Fibroblast of peridontal ligament (primary cell): ENCODE measurements at regions not wholly inside any gene's neighbourhood (a gene's known extent, or its start where the extent isn't known, plus 50 kb on each side); places are given as distances from the start of the nearest gene placed in this dataset.
"Not testable (repeated sequence)": the region's sequence is repeated elsewhere in the genome, so short reads cannot be mapped to it uniquely, and the experiment has no call there.

Experiments used
- DNase-seq: peaks from one replicate; pipeline ENCODE4 v3.0.0-alpha.2; 2010; ENCODE audit errors: extremely low read depth

DNA sequence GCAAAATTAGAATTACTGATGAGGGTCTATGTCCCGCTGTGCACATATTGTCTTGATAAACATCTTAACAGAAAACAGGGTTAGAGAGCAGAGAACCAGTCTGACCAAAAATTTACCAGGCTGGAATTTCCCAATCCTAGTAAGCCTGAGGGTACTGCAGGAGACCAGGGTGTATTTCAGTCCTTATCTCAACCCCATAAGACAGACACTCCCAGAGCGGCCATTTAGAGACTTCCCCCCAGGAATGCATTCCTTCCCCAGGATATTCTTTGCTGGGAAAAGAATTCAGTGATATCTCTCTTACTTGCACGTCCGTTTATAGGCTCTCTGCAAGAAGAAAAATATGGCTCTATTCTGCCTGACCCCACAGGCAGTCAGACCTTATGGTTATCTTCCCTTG, 101.4 kb upstream of the FAM3C start:
- DNase-seq: not testable (repeated sequence)

DNA sequence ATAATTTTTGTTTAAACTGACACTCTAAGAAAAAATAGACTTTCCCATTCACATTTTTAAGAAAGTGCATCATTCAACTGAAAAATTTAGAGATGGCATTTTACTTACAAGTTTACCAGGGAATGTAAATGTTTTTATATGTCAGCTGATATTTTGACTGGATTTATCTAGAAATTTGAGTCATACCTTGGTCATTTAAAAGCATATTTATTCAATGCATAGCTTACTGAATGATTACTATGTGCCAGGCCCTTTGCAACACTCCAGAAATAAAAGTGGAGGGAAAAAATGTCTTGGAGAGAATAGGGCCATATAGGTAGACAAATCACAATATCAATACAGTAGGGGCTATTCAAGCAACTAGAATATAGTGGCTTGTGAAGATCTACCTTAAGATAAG, 98.4 kb upstream of the FAM3C start:
- DNase-seq: peak; percentile 31

DNA sequence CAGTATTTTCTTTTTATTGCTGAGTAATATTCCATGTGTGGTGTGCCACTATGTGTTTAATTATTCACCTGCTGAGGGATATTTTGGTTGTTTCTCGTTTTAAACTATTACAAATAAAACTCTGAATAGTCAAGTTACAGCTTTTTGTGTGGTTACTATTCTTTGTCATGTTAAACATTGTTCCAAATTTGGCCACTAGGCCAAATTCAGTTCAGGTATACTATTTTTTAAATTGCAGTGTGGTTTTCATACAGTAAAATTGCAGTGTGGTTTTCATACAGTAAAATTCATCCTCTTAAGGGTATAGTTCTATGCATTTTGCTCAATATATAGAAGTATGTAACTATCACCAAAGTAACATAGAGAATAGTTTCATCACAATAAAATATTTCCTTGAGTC, 97.4 kb upstream of the FAM3C start:
- no peak for DNase-seq

DNA sequence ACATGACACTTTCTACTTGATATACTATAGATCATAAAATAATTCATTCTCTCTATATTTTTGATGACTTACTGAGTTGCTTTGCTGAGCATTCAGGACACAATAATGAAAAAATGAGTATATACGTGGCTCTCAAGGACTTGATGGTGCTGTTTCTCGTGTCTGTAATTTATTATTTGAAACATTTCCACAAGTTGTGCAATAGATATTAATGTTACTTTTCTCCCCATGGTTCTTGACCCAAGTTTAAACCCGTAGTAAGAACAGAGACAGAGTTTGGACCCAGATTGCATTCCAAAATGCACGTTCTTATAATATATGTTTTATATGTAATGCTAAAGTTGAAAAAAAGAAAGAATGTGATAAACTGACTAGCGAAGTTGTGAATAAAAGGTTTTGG, 94.2 kb upstream of the FAM3C start:
- no peak for DNase-seq

DNA sequence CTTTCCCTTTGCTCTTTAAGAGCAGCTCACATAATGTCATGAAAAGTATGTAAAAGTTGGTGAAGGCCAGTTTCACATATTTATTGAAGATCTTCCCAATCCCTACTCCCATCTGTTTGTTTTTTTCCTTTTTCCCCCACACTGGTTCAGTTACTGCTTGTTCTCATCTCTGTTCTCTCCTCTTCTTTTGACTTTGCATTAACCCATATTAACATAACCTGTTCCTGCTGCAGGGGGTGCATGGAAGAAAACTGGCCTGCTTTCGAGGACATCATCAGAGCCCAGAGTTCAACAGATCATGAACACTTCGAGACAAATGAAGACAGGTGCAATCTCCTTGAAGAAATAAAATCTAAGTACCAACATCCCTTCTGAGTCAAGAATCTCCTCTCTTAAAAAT, 93.3 kb upstream of the FAM3C start:
- DNase-seq: no peak

DNA sequence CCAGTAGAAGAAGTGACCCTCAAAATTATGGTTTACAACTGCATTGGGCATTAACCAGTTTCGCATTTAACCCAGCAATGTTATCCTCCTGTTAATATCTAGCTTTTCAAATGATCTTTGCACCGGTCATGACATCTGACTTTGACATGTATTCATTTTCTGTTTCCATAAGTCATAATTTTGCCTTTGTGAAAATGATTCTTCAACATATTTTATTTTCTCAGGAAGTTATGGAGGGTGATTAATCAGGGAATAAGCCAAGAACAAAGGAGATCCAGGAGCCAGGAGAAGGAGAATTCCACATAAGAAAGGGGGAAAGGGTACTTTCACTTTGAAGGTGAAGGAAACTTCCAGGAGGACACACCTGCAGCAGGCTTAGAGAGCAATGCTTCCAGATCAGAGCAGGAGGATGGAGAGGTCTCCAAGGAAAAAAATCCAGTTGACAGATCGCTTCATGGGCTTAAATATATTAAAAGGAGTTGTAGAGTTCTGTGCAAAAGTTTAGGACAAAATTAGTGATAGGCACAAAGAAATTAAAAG, 92.1 kb upstream of the FAM3C start:
- DNase-seq: no peak

DNA sequence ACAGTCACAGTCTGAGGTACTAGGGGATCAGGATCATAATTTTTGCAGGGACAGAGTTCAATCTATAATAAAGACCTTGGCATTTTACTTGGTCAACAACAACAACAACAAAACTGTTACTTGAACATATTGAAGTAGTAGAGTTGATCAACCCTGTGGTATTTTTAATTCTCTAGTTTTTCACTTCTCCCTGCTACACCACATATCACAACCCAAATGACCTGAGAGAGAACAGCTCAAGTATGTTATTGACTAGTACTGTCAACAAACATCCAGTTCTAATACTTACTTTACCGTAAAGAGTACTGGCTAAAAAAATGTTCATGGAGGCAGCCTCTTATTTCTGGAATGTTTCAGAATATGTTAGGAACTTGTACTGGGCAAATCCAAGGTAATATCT, 90.5 kb upstream of the FAM3C start:
- no peak for DNase-seq

DNA sequence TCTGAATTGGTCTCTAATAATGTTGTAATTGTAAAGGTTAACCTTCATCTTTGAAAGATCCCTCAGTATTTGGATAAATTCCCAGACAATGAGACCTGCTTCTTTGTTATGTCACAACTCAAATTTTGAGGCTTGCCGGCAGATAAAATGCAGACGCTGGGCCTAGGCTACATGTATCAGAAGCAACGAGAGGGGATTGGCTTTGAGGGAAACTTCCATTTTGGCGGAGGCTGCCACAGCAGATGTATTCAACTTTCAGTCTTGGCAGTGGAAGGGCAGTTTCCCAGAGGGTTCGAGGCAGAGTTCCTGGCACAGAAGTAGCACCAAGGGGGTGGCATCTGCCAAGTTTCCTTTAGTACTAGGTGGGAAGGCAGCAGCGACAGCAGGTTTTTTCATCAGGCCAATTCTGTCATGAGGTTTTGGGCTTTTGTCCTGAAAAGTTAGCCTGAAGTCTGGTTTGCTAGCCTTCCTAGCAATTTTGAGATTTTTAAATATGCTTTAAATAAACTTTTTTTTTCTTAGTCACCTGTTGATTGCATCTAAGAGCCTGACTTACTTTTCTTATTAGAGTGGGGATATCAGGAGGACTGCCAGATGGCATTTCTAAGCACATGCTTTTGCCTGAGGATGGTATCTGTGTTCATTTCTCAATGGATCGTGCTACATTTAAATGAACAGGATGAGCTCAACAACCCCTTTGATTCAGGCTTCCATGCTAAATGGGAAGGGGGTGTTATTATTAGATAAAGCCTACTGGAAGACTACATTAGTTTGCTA, 89.5 kb upstream of the FAM3C start:
- no peak for DNase-seq

DNA sequence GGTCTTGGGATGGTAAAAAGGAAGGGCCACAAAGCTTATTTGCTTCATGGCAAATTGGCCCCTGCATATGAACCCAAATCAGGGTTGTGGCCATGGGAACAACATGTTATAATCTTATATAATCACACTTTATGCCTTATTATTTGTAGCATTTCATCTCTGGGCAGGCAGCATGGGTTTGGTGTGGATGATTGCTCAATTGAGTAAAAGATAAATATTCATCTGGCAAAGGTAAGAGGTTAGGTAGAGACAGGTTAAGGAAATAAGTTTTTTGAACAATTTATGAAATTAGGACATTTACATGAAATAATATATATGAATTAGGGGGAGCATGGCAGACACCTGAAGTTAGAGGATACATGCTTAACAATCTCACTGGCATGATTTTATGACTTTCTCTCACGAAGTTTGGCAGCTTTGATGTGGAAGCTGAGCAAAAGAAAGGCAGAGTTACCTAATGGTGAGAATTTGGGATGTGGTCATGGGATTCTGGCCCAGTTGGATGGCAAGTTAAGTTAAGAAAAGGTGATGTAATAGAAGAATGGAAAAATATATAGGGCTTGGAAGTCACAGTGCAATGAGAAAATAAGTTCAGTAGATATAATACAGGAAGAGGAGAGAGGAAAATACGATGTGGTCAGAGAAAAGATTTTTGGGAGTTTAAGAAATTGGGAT, 88.1 kb upstream of the FAM3C start:
- DNase-seq: no peak

DNA sequence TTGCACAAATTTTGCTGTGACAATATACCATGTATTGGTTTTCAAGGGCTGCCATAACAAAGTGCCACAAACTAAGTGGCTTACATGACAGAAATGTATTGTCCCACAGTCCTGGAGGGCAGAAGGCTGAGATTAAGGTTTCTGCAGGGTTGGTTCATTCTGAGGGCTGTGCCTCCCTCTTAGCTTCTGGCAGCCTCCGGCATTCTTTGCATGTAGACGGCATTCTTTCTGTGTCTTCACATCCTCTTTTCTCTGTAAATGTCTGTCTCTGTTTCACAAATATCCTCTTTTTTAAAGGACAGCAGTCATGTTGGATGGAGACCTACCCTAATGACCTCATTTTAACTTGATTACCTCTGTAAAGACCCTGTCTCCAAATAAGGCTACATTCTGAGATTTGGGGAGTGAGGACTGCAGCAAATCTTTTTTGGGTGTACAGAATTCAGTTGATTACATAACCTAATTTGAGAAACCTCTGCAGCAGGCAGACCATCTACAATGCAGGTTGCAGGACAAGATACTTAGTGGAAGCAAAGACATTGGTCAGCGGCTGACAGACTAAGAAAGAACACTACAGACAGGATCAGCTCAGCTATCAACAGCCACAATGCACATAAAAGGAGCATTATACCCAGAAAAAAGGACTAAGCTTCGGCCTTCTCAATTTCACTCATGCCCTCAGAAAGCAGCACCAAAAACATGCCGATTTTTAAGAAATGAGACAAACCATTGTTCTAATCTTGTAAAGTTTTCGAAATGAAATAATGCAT, 84.6 kb upstream of the FAM3C start:
- DNase-seq: no peak

DNA sequence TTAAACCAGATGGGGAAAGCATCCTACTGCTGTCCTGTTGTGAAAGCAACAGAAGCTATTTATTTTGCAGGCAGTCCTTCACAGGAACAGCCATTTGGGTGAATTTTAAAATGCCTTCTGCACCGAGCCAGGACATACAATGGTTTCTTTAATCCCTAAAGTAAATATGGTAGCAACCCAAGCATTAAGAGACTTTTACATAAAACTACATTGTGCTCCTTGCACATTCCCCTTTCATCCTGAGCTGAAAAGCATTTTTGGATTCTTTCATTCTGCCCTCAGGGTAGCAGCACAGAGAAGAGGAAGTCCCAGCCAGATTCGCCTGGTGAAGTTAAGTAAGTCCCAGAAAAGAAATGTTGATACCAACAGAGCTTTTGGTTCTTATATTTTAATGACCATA, 84.0 kb upstream of the FAM3C start:
- no peak for DNase-seq

DNA sequence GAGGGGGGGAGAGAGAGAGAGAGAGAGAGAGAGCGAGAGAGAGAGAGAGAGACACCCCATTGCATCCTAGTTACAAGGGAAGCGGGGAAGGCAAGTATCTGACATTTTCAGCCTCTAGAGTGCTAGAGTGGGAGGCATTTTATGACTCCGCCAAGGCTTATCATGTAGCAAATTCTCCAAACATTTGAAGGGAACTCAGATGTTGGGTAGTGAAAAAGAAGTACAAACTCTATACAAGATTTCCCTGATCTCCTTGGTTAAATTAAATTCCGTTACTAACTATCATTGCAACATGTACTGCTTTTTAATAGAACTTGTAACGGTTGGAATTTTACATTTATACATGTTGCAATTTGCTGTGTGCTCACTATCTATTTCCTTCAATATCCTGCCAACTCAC, 83.4 kb upstream of the FAM3C start:
- DNase-seq: no peak

DNA sequence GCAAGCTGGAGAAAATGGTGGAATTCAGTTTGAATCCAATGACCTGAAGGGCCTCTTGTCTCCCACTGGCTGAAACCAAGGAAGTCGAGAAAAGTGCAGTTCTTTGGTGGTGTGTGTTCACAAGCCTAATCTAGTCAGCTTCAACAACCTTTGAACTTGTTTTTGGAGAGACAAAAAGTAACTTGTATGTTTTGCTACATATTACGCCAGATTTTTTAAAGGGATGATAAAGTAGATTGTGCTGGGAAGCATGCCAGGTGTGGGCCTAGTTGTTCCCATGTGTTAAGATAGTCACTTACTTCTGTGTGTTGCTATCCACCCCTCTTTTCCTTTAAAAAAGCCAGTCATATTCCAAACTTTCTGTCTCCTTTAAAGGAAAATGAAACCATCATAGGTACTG, 79.7 kb upstream of the FAM3C start:
- peak; percentile 14 for DNase-seq

DNA sequence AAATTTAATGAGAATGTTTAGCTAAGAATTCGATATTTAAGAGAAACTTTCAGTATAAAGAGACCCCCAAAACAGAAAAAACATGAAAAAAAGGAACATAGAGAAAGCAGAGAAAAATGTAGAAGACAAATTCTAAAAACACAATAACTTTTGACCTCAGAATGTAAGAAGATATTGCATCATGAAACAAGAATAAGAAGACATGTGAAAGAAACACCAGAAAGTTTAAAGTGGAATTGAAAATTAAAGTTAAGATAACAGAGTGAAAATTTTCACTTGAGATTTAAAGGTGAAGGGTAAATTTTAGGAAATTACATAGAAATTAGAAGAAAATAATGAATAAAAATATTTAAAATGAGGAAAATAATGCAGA, 78.2 kb upstream of the FAM3C start:
- no peak for DNase-seq

DNA sequence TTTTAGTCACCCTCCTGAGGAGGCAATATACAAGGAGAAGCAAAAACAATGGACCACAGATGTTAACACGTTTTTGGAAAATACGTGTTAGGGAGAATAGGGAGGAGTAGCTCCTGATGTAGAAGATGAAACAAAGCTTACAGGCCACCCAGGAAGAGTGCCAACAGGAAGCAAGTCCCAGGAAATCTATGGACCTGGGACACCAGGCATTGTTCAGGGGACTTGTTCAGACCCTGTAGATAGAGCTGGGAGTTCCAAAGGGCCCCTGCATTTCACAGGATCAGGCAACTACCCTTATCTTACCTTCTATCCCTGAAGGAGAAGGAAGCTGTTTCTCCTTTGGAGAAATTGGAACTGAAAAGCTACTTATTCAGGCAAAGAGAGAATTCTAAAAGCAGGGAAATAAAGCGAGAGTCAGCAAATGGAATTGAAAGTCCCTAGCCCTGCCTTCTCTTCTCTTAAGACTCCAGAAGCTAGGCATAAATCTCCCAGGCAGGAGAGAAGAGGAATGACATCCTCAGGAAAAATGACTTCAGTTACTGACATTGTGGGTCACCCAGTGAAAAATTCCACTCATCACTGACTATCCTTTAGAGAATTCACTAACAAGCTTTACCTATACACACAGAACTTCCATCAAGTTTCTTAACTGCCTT, 77.7 kb upstream of the FAM3C start:
- no peak for DNase-seq

DNA sequence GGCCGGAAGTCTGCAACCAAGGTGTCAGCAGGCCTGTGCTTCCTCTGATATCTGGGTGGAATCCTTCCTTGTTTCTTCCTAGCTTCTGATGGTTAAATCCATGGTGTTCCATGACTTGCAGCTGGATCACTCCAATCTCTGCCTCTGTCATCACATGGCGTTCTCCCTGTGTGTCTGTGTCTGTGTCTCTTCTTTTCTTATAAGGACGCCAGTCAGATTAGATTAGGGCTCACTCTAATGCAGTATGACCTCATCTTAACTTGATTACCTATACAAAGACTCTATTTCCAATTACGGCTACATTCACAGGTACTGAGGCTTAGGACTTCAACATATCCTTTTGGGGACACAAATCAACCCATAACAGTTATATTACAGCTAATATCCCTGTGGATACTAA, 70.3 kb upstream of the FAM3C start:
- no peak for DNase-seq

DNA sequence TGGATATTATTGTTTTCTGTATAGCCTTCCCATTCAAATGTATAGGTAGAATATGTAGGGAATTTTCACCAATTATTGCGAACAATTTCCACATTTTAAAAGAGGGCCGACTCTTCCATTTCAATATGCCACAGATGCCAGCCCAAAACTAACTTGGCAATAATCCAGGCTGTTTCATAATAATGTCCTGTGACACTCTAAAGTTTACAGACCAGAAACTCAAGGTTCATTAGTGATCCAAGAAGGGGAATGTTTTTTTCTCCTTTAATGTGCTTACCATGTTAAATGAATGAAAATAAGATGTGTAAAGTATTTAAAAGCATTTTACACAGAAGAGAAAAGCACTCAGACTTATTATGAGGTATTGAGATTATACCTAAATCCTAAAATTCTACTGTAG, 63.0 kb upstream of the FAM3C start:
- no peak for DNase-seq

DNA sequence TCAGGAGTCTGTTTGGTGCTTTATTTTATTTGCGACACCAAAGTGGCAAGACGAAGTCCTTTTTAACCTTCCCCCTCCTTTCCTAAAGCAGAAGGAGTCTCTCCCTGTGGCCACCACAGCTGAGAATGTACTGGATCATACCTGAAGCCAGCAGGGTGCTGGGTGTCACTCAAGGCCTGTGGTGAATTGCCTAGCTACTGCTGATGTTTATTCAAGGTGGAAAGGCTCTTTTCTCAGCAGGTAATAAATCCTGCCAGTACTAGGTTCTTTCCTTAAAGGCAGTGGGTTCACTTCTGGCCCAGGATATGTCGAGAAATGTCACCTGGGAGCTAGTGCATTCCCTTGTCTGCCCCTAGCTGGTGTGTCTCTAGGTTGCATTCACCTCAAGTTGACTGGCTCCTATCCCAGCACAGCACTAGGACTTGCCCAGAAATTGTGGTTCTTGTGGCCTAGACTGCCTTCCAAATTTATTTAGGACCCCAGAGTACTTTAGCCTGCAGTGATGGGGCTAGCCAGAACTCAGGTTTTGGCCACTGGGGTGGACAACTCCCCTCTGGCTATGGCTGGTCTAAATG, 60.8 kb upstream of the FAM3C start:
- no peak for DNase-seq

DNA sequence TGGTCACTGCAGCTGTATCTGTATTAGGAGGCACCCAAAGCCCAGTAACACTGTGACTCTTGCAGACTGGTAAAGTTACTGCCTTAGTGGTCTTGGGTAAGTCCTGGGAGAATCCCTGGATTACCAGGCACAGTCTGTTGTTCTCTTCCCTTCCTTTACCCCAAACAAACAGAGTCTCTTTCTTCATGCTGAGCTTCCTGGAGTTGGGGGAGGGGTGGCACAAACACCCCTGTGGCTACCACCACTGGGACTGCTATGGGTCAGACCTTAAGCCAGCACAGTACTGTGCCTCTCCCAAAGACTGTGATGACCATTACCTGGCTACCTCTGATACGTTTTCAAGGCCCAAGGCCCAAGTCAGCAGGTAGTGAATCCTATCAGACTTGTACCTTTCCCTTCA, 59.9 kb upstream of the FAM3C start:
- DNase-seq: no peak

DNA sequence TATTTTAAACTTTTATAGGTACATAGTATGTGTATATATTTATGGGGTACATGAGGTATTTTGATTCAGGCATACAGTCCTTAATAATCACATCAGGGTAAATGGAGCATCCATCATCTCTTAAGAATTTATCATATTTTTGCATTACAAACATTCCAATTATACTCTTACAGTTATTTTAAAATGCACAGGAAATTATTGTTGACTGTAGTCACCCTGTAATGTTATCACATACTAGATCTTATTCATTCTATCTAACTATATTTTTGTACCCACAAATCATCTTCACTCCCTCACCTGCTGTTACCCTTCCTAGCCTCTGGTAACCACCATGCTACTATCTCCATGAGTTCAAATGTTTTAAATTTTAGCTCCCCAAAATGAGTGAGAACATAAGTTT, 56.3 kb upstream of the FAM3C start:
- DNase-seq: no peak

DNA sequence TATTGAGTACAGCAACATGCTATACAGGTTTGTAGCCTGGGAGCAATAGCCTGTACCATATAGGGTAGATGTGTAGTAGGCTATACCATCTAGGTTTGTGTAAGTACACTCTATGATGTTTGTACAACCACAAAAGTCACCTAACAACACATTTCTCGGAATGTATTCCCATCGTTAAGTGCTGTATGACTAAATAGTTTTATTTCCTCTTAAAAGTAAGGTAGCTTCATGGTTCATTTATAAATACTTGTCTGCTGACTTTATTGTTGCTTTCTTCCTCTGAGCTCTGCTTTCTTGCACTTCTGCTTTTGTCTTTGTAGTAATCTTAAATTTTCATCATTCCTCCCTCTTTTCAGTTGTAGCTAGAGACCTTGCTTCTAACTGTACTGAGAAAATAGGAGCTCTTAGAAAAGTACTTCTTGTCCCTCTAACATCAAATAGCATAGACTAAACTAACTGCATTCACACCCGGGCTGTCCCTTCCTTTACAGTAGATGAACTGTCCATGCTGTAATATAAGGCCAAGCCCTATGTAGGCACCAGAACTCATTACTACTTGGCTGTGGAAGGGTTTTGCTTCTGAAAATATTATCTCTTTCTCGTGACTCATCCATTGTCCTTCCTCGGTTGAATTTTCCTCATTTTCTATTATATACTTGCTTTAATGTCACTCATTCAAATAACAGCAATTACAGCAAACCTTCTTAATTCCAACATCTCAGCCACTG, 55.4 kb upstream of the FAM3C start:
- no peak for DNase-seq
